Peyer's patch (tissue), 4 donors: ENCODE measurements at regions not wholly inside any gene's neighbourhood (a gene's known extent, or its start where the extent isn't known, plus 50 kb on each side); places are given as distances from the start of the nearest gene placed in this dataset.

Experiments
- POLR2A ChIP-seq, 2 donors: fragments of 450-650 bp; IDR thresholded peaks; one replicate each; pipeline ENCODE4 v1.5.1; 2017; ENCODE audit warnings: antibody characterized with exemption in 2 of 2, mild to moderate bottlenecking in 2 of 2, moderate library complexity in 2 of 2
- TF ChIP-seq, protein P1 (sequence below), 6 experiments: fragments of 450-650 bp in 4 of 6; fragments of 200-600 bp in 2 of 6; sonication (generic) in 1 of 6; IDR thresholded peaks; one replicate each; pipeline ENCODE4 v1.5.1; 2017 to 2019; ENCODE audit warnings: antibody characterized with exemption in 6 of 6, mild to moderate bottlenecking in 3 of 6, moderate library complexity in 1 of 6

DNA sequence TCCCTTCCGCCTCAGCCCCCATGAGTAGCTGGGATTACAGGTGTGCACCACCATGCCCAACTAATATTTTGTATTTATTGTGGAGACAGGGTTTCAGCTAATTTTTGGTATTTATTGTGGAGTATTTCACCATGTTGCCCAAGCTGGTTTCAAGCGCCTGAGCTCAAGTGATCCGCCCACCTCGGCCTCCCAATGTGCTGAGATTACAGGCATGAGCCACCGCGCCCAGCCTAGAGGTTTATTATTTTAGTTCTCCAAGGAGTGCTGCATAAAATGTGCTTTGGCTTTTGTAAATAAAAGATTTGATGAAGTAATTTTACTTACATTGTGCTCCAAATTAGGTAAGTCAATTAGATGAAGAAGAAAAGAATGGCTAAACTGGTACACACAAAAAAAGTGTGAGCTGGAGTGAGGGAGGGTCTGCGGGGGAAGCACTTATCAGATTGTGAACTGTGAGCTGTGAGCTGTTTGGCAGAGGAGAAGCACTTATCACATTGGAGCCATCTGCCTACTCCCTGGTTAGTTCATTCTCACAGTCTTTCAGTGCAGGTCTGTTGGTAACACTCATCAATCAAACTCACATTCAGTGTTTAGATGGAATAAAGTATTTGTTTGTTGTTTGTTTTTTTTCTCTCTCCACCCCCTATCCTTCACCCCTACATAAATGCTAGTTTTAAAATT, 398.0 kb downstream of the EPHA7 start:
- TF ChIP-seq, protein P1, sequence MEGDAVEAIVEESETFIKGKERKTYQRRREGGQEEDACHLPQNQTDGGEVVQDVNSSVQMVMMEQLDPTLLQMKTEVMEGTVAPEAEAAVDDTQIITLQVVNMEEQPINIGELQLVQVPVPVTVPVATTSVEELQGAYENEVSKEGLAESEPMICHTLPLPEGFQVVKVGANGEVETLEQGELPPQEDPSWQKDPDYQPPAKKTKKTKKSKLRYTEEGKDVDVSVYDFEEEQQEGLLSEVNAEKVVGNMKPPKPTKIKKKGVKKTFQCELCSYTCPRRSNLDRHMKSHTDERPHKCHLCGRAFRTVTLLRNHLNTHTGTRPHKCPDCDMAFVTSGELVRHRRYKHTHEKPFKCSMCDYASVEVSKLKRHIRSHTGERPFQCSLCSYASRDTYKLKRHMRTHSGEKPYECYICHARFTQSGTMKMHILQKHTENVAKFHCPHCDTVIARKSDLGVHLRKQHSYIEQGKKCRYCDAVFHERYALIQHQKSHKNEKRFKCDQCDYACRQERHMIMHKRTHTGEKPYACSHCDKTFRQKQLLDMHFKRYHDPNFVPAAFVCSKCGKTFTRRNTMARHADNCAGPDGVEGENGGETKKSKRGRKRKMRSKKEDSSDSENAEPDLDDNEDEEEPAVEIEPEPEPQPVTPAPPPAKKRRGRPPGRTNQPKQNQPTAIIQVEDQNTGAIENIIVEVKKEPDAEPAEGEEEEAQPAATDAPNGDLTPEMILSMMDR (IDR thresholded peaks at IDR 0.05), result no peak
- no peak for TF ChIP-seq POLR2A (IDR thresholded peaks at IDR 0.05)
